WTC11 (cell line): ENCODE measurements at regions not wholly inside any gene's neighbourhood (a gene's known extent, or its start where the extent isn't known, plus 50 kb on each side); places are given as distances from the start of the nearest gene placed in this dataset.

Source experiments
- ATAC-seq: fragments of 200-7000 bp; cut with Tn5 transposase; 2 replicates; pipeline ENCODE4 v1.10.0; 2021; ENCODE audit warnings: mild to moderate bottlenecking, moderate library complexity
- CTCF ChIA-PET: fragments of 300-600 bp; sonication (Branson Sonifier 250); formaldehyde crosslinking; loops from one replicate; lab custom pipeline; 2021; ENCODE audit warnings: antibody characterized with exemption; lab: Charles Lee
- POLR2A ChIA-PET: fragments of 350-600 bp; sonication (Branson Sonifier 250); formaldehyde crosslinking; loops from one replicate; lab custom pipeline; 2021; ENCODE audit warnings: antibody characterized with exemption; lab: Charles Lee
- DNase-seq: peaks from one replicate; pipeline ENCODE4 v3.0.0; 2021; ENCODE audit warnings: low spot score
- H3K27ac Mint-ChIP-seq: 2 replicates; pipeline ENCODE4 v1.8.0; 2021; ENCODE audit warnings: mixed read lengths
- H3K27me3 Mint-ChIP-seq: 2 replicates; pipeline ENCODE4 v1.8.0; 2021; ENCODE audit warnings: low read depth, mild to moderate bottlenecking, moderate library complexity, mixed read lengths
- H3K36me3 Mint-ChIP-seq: 2 replicates; pipeline ENCODE4 v1.8.0; 2021; ENCODE audit warnings: mixed read lengths
- H3K4me1 Mint-ChIP-seq: 2 replicates; pipeline ENCODE4 v1.8.0; 2022; ENCODE audit warnings: mixed read lengths
- H3K4me3 Mint-ChIP-seq: 2 replicates; pipeline ENCODE4 v1.8.0; 2021; ENCODE audit warnings: mild to moderate bottlenecking, moderate library complexity, mixed read lengths
- H3K9me3 Mint-ChIP-seq: 2 replicates; pipeline ENCODE4 v1.8.0; 2021; ENCODE audit warnings: mixed read lengths
- CREM ChIP-seq: sonication (generic); formaldehyde crosslinking; IDR thresholded peaks from 2 replicates; pipeline ENCODE4 v1.8.1; 2022; ENCODE audit warnings: mild to moderate bottlenecking, missing genetic modification reagents, moderate library complexity
- ELF4 ChIP-seq: sonication (generic); formaldehyde crosslinking; IDR thresholded peaks from 2 replicates; pipeline ENCODE4 v1.8.1; 2022; ENCODE audit warnings: low read depth, mild to moderate bottlenecking, moderate library complexity, missing genetic modification reagents
- GTF2I ChIP-seq: fragments of 250-450 bp; sonication (Bioruptor Pico); conservative IDR thresholded peaks from 2 replicates; pipeline ENCODE4 v1.4.0; 2021; ENCODE audit warnings: mild to moderate bottlenecking
- MXD4 ChIP-seq: fragments of 250-450 bp; sonication (Bioruptor Pico); IDR thresholded peaks from 2 replicates; pipeline ENCODE4 v1.8.0; 2021; ENCODE audit warnings: mild to moderate bottlenecking, moderate library complexity, borderline replicate concordance
- NFATC4 ChIP-seq: fragments of 250-450 bp; sonication (Bioruptor Pico); IDR thresholded peaks from 2 replicates; pipeline ENCODE4 v1.9.0; 2021; ENCODE audit warnings: mild to moderate bottlenecking
- NFE2L1 ChIP-seq: sonication (generic); formaldehyde crosslinking; IDR thresholded peaks from 2 replicates; pipeline ENCODE4 v1.8.1; 2023; ENCODE audit warnings: missing genetic modification reagents
- NR2C2 ChIP-seq: sonication (generic); formaldehyde crosslinking; IDR thresholded peaks from 2 replicates; pipeline ENCODE4 v1.8.0; 2022; ENCODE audit warnings: mild to moderate bottlenecking, missing genetic modification reagents
- SP1 ChIP-seq: sonication (generic); formaldehyde crosslinking; conservative IDR thresholded peaks from 2 replicates; pipeline ENCODE4 v1.8.1; 2022; ENCODE audit warnings: missing genetic modification reagents
- TEAD1 ChIP-seq: sonication (generic); formaldehyde crosslinking; IDR thresholded peaks from 2 replicates; pipeline ENCODE4 v1.8.0; 2022; ENCODE audit warnings: mild to moderate bottlenecking, missing genetic modification reagents
- TP53 ChIP-seq: sonication (generic); formaldehyde crosslinking; IDR thresholded peaks from 2 replicates; pipeline ENCODE4 v1.8.1; 2023; ENCODE audit warnings: mild to moderate bottlenecking, missing genetic modification reagents
- ZBTB21 ChIP-seq: sonication (generic); formaldehyde crosslinking; IDR thresholded peaks from 2 replicates; pipeline ENCODE4 v1.8.1; 2023; ENCODE audit warnings: mild to moderate bottlenecking, missing genetic modification reagents, borderline replicate concordance
- TF ChIP-seq, protein P1 (sequence below): sonication (generic); formaldehyde crosslinking; IDR thresholded peaks from 2 replicates; pipeline ENCODE4 v1.8.1; 2023; ENCODE audit warnings: mild to moderate bottlenecking, missing genetic modification reagents, moderate library complexity
- TF ChIP-seq, protein P2 (sequence below): sonication (generic); formaldehyde crosslinking; IDR thresholded peaks from 2 replicates; pipeline ENCODE4 v1.8.1; 2022; ENCODE audit warnings: mild to moderate bottlenecking, missing genetic modification reagents, moderate library complexity, borderline replicate concordance
- TF ChIP-seq, protein P3 (sequence below): sonication (generic); formaldehyde crosslinking; IDR thresholded peaks from 2 replicates; pipeline ENCODE4 v1.8.0; 2022; ENCODE audit warnings: mild to moderate bottlenecking, missing genetic modification reagents
- TF ChIP-seq, protein P4 (sequence below): sonication (generic); formaldehyde crosslinking; conservative IDR thresholded peaks from 2 replicates; pipeline ENCODE4 v1.8.1; 2023; ENCODE audit warnings: mild to moderate bottlenecking, low read depth, missing genetic modification reagents, moderate library complexity

DNA sequence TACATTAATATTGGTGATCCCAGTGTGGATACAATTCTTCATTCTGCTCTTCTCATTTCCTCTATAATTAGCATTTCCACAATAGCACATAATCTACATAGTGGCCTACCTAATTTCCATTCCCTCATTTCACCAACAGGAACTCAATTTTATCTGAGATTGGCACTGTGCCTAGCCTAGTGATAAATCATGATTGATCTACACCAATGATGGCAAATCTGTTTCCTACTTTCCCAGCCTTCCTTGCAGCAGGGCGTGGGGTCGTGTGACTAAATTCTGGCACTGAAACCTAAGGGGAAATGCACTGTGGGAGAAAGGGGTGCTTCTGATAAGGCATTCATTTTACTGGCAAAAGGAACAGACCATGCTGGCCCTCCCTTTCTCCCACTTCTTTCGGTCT lies 66.6 kb upstream of the TOM1L1 start:
- Mint-ChIP-seq H3K4me1 (peaks cover 5% of the 10 kb centered on the region), H3K36me3 (peaks cover 22% of the 10 kb centered on the region), H3K9me3 (peaks cover 60% of the 10 kb centered on the region), H3K27me3 (no peaks in the 10 kb centered on the region; the same call in 1 of the 2 replicates), H3K27ac (no peak overlapping the region), H3K4me3 (no peak overlapping the region)
- POLR2A ChIA-PET, result no interaction called here
- DNase-seq (no peak), ATAC-seq (no peak)
- TF ChIP-seq GTF2I (no peak), MXD4 (CRISPR knock-in tag) (no peak), NR2C2 (CRISPR knock-in tag) (no peak), ELF4 (no peak)
- TF ChIP-seq, protein P1, sequence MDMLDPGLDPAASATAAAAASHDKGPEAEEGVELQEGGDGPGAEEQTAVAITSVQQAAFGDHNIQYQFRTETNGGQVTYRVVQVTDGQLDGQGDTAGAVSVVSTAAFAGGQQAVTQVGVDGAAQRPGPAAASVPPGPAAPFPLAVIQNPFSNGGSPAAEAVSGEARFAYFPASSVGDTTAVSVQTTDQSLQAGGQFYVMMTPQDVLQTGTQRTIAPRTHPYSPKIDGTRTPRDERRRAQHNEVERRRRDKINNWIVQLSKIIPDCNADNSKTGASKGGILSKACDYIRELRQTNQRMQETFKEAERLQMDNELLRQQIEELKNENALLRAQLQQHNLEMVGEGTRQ (CRISPR knock-in tag), result no peak
- TF ChIP-seq, protein P2, sequence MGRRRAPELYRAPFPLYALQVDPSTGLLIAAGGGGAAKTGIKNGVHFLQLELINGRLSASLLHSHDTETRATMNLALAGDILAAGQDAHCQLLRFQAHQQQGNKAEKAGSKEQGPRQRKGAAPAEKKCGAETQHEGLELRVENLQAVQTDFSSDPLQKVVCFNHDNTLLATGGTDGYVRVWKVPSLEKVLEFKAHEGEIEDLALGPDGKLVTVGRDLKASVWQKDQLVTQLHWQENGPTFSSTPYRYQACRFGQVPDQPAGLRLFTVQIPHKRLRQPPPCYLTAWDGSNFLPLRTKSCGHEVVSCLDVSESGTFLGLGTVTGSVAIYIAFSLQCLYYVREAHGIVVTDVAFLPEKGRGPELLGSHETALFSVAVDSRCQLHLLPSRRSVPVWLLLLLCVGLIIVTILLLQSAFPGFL (CRISPR knock-in tag), result no peak
- CTCF ChIA-PET, result no interaction called here

DNA sequence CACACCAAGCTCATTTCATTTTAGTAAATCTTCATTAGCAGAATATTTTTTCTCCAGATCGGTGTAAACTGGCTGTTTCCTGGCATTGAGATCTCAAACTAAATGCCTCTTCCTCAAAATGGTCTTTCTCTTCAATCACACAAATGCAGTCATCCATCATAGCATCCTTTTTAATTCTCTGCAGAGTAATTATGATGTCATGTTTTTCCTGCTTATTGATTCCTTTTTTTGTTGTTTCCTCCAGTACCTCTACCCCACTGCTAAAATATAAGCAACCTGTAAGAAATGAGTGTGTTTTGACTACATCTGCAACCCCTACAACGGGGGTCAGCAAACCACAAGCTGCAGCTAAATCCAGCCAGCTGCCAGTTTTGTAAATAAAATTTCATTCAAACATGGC lies 65.6 kb upstream of the TOM1L1 start:
- Mint-ChIP-seq H3K27me3 (no peaks in the 10 kb centered on the region), H3K4me3 (no peak overlapping the region), H3K36me3 (peaks cover 21% of the 10 kb centered on the region), H3K9me3 (peaks cover 53% of the 10 kb centered on the region), H3K4me1 (peaks cover 5% of the 10 kb centered on the region), H3K27ac (no peak overlapping the region)
- DNase-seq (no peak), ATAC-seq (no peak)
- ChIA-PET CTCF (no interaction called here), POLR2A (no interaction called here)
- no peak for TF ChIP-seq TEAD1

DNA sequence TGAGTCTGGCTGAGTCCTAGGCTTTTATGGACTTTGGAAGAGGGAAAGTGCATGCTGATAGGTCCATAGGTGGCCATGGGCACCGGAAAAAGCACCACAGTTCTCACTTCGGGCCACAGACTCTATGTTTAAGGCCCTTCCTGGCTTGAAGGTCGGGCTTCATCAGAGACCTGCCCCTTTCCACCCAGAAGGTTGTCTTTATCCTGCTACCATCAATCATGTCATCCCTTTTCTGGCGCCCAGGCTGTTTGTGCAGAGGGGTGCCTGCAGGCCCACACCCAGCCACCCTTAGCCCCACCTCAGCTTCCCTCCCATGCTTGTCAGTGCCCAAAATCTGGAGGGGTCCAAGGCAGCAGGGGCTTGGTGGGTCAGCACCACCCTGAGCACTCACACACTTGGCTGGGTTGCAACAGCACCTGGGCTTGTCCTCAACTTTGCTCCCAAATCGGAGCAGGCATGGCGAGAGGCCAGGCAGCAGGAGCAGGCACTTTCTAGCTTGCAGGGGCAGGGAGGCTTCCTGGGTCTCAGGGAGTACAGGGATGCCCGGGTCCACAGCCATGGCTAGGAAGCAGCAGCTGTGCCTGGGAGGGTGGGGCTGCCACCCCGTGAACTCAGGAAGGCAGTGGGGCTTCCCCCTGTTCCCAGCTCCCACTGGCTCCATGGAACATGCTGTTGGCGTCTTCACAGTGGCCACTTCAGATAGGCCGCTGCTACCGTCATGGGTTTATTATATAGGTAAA lies 63.8 kb upstream of the TOM1L1 start:
- H3K9me3 Mint-ChIP-seq, result peaks cover 56% of the 10 kb centered on the region
- H3K36me3 Mint-ChIP-seq, result peaks cover 20% of the 10 kb centered on the region
- H3K27ac Mint-ChIP-seq, result no peak overlapping the region
- POLR2A ChIA-PET, result no interaction called here
- H3K4me3 Mint-ChIP-seq, result no peak overlapping the region
- ATAC-seq, result no peak
- no peaks in the 10 kb centered on the region for H3K27me3 Mint-ChIP-seq
- no peak for DNase-seq
- CTCF ChIA-PET, result interaction anchor here (0.6 kb wide), 1 partner anchor 35 kb away, joined by 3 read pairs; no protein-coding TSS in a partner anchor
- TF ChIP-seq ZBTB21 (no peak), TP53 (CRISPR knock-in tag) (no peak)
- TF ChIP-seq, protein P3, sequence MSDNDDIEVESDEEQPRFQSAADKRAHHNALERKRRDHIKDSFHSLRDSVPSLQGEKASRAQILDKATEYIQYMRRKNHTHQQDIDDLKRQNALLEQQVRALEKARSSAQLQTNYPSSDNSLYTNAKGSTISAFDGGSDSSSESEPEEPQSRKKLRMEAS (CRISPR knock-in tag), result no peak
- H3K4me1 Mint-ChIP-seq, result peaks cover 5% of the 10 kb centered on the region

DNA sequence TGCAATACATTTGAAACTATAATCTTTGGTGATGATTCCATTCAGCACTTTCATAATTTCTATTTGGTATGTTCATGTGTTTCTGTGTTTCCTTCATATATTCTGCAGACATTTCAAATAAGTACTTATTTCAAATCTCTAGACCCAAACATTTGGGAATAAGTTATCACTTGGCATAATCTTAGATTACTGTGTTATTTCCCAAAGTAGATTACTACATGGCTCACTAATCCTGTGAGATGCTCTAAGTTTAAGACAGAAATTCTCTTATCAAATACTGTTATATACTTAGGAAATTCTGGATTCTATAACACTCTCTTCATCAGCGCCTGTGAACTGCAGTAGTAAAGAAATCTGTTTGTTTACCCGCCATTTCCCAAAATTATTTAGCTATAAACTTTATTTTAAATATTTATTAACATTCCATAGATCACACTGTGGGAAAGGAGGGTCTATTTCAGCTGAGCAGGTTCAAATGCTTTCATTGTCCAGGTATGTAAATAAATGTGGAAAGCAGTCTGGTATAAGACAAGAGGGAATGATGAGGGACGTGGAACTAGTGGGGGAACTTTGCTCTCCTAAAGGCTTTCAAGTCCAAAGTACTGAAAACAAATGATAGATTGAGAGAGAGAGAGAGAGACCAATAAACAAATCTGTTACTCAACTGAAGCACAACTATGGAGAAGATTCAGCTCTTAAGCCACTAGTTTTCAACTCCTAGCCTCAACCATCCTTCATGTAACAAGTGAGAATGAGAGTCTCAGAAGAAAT lies 61.8 kb upstream of the TOM1L1 start:
- peaks cover 4% of the 10 kb centered on the region for H3K4me1 Mint-ChIP-seq
- H3K27me3 Mint-ChIP-seq, result no peaks in the 10 kb centered on the region
- no peak for DNase-seq
- H3K9me3 Mint-ChIP-seq, result peaks cover 58% of the 10 kb centered on the region
- ChIA-PET POLR2A (no interaction called here), CTCF (no interaction called here)
- H3K4me3 Mint-ChIP-seq, result no peak overlapping the region
- ATAC-seq, result no peak
- H3K27ac Mint-ChIP-seq, result no peak overlapping the region
- peaks cover 18% of the 10 kb centered on the region for H3K36me3 Mint-ChIP-seq
- TF ChIP-seq NFE2L1 (CRISPR knock-in tag) (no peak), SP1 (CRISPR knock-in tag) (no peak), NFATC4 (CRISPR knock-in tag) (no peak), CREM (no peak)
- TF ChIP-seq, protein P4, sequence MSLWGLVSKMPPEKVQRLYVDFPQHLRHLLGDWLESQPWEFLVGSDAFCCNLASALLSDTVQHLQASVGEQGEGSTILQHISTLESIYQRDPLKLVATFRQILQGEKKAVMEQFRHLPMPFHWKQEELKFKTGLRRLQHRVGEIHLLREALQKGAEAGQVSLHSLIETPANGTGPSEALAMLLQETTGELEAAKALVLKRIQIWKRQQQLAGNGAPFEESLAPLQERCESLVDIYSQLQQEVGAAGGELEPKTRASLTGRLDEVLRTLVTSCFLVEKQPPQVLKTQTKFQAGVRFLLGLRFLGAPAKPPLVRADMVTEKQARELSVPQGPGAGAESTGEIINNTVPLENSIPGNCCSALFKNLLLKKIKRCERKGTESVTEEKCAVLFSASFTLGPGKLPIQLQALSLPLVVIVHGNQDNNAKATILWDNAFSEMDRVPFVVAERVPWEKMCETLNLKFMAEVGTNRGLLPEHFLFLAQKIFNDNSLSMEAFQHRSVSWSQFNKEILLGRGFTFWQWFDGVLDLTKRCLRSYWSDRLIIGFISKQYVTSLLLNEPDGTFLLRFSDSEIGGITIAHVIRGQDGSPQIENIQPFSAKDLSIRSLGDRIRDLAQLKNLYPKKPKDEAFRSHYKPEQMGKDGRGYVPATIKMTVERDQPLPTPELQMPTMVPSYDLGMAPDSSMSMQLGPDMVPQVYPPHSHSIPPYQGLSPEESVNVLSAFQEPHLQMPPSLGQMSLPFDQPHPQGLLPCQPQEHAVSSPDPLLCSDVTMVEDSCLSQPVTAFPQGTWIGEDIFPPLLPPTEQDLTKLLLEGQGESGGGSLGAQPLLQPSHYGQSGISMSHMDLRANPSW (CRISPR knock-in tag), result no peak
- TF ChIP-seq, protein P1 (CRISPR knock-in tag), result no peak
